Mesenchymal stem cell (in vitro differentiated cells and primary cell): ENCODE measurements at regions not wholly inside any gene's neighbourhood (a gene's known extent, or its start where the extent isn't known, plus 50 kb on each side); places are given as distances from the start of the nearest gene placed in this dataset.
"Not testable (repeated sequence)": the region's sequence is repeated elsewhere in the genome, so short reads cannot be mapped to it uniquely, and the experiment has no call there.

Source experiments
- DNase-seq: peaks from one replicate; pipeline ENCODE4 v3.0.0-alpha.2; 2013
- H2AFZ ChIP-seq: one replicate; pipeline ENCODE4 v1.6.1; 2013; ENCODE audit warnings: low read depth, mild to moderate bottlenecking, control low read depth, inconsistent platforms, low read length, moderate library complexity
- H2AK5ac ChIP-seq: 2 replicates; pipeline ENCODE4 v1.6.1; 2013; ENCODE audit warnings: low read length, moderate library complexity, mild to moderate bottlenecking, inconsistent platforms; ENCODE audit not compliant: severe bottlenecking
- H2BK120ac ChIP-seq: one replicate; pipeline ENCODE4 v1.6.1; 2013; ENCODE audit warnings: low read depth, mild to moderate bottlenecking, inconsistent platforms, low read length, moderate library complexity
- H2BK12ac ChIP-seq, 2 experiments: one replicate each; pipeline ENCODE4 v1.6.1; 2013; ENCODE audit warnings: inconsistent platforms in 2 of 2, low read length in 2 of 2, mild to moderate bottlenecking in 2 of 2, moderate library complexity in 2 of 2, control low read depth in 1 of 2
- H2BK15ac ChIP-seq: one replicate; pipeline ENCODE4 v1.6.1; 2013; ENCODE audit warnings: mild to moderate bottlenecking, low read depth, inconsistent platforms; ENCODE audit not compliant: poor library complexity, severe bottlenecking
- H2BK5ac ChIP-seq: 2 replicates; pipeline ENCODE4 v1.6.1; 2013; ENCODE audit warnings: low read depth, mild to moderate bottlenecking, low read length, control low read depth, inconsistent platforms; ENCODE audit not compliant: poor library complexity, severe bottlenecking
- H3K14ac ChIP-seq, 2 experiments: one replicate each; pipeline ENCODE4 v1.6.1; 2013; ENCODE audit warnings: inconsistent platforms in 2 of 2, low read length in 2 of 2, control low read depth in 1 of 2, mild to moderate bottlenecking in 1 of 2, moderate library complexity in 1 of 2
- H3K18ac ChIP-seq, 2 experiments: one replicate each; pipeline ENCODE4 v1.6.1; 2013; ENCODE audit warnings: inconsistent platforms in 2 of 2, low read length in 2 of 2, control low read depth in 1 of 2, low read depth in 1 of 2, mild to moderate bottlenecking in 1 of 2
- H3K23ac ChIP-seq, 2 experiments: one replicate each; pipeline ENCODE4 v1.6.1; 2013; ENCODE audit warnings: inconsistent platforms in 2 of 2, low read length in 2 of 2, mild to moderate bottlenecking in 2 of 2, moderate library complexity in 2 of 2, control low read depth in 1 of 2
- H3K27ac ChIP-seq: 2 replicates; pipeline ENCODE4 v1.5.1; 2013; ENCODE audit warnings: mild to moderate bottlenecking, moderate library complexity, low read length, control low read depth, inconsistent platforms; ENCODE audit not compliant: poor library complexity, severe bottlenecking
- H3K27me3 ChIP-seq, 2 experiments: 2 replicates each; pipeline versions ENCODE4 v1.6.1 to v1.7.0; 2013; ENCODE audit warnings: low read length in 2 of 2, mild to moderate bottlenecking in 2 of 2, moderate library complexity in 2 of 2, control low read depth in 1 of 2, inconsistent platforms in 1 of 2; ENCODE audit not compliant: control insufficient read depth in 1 of 2, insufficient read depth in 1 of 2
- H3K36me3 ChIP-seq, 2 experiments: 2 replicates each; pipeline versions ENCODE4 v1.6.1 to v1.7.0; 2013; ENCODE audit warnings: low read length in 2 of 2, control low read depth in 1 of 2, inconsistent platforms in 1 of 2, low read depth in 1 of 2, mild to moderate bottlenecking in 1 of 2; ENCODE audit not compliant: insufficient read depth in 2 of 2, control insufficient read depth in 1 of 2
- H3K4ac ChIP-seq, 2 experiments: one replicate each; pipeline ENCODE4 v1.6.1; 2013; ENCODE audit warnings: inconsistent platforms in 2 of 2, low read length in 2 of 2, mild to moderate bottlenecking in 2 of 2, moderate library complexity in 2 of 2, control low read depth in 1 of 2, low read depth in 1 of 2
- H3K4me1 ChIP-seq: 2 replicates; pipeline ENCODE4 v1.6.1; 2013; ENCODE audit warnings: low read depth, low read length, control low read depth; ENCODE audit not compliant: control insufficient read depth, insufficient read depth
- H3K4me2 ChIP-seq: 2 replicates; pipeline ENCODE4 v1.6.1; 2013; ENCODE audit warnings: low read length, mild to moderate bottlenecking, inconsistent platforms; ENCODE audit not compliant: poor library complexity, severe bottlenecking
- H3K4me3 ChIP-seq, 2 experiments: 2 replicates each; pipeline versions ENCODE4 v1.5.1 to v1.7.0; 2013; ENCODE audit warnings: low read length in 2 of 2, mild to moderate bottlenecking in 2 of 2, control low read depth in 1 of 2, low read depth in 1 of 2; ENCODE audit not compliant: insufficient read depth in 1 of 2
- H3K79me1 ChIP-seq: replicated peaks from 2 replicates; pipeline ENCODE4 v1.6.1; 2013; ENCODE audit warnings: mild to moderate bottlenecking, control low read depth, low read length, inconsistent platforms; ENCODE audit not compliant: poor library complexity, severe bottlenecking
- H3K9ac ChIP-seq: 2 replicates; pipeline ENCODE4 v1.7.0; 2013; ENCODE audit warnings: mild to moderate bottlenecking, low read length, moderate library complexity
- H3K9me3 ChIP-seq: 2 replicates; pipeline ENCODE4 v1.7.0; 2013; ENCODE audit warnings: mild to moderate bottlenecking, low read length; ENCODE audit not compliant: control insufficient read depth
- H4K8ac ChIP-seq: one replicate; pipeline ENCODE4 v1.6.1; 2013; ENCODE audit warnings: inconsistent platforms, mild to moderate bottlenecking, low read length, moderate library complexity
- H4K91ac ChIP-seq: one replicate; pipeline ENCODE4 v1.6.1; 2013; ENCODE audit warnings: mild to moderate bottlenecking, low read length, inconsistent platforms
- WGBS: methylation state at CpG from one replicate; pipeline ENCODE4 v1.1.7; 2013; ENCODE audit warnings: mixed read lengths; 5-methylcytosine and 5-hydroxymethylcytosine counted together

DNA sequence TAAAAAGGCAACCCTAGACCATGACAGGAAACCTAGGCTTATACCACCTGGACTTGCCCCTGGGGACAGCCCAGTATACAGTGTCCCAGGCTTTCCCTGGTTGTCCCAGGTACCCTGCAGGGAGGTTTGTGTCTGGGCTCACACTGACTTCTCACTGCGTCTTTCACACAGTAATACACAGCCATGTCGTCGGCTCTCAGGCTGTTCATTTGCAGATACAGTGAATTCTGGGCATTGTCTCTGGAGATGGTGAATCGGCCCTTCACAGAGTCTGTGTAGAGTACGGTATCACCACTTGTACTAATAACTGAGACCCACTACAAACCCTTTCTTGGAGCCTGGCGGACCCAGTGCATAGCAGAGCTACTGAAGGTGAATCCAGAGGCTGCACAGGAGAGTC, 1116.6 kb downstream of the TMEM121 start:
- not testable (repeated sequence) for H3K27ac ChIP-seq, H2BK5ac ChIP-seq, H2BK12ac ChIP-seq, DNase-seq, H3K14ac ChIP-seq, H3K79me1 ChIP-seq, H3K36me3 ChIP-seq, H3K27me3 ChIP-seq, H3K4me3 ChIP-seq, H3K4me1 ChIP-seq, H2BK15ac ChIP-seq, H4K8ac ChIP-seq, H3K9me3 ChIP-seq, H2AFZ ChIP-seq, H3K4ac ChIP-seq, H3K4me2 ChIP-seq, H2BK120ac ChIP-seq, H3K23ac ChIP-seq, H3K9ac ChIP-seq, H2AK5ac ChIP-seq, H3K18ac ChIP-seq, H4K91ac ChIP-seq
- WGBS: 69% methylated on average over 3 of the region's 6 CpGs

- not testable (repeated sequence) for H2AFZ ChIP-seq, H2BK15ac ChIP-seq, H3K27me3 ChIP-seq, H3K4me1 ChIP-seq, H3K18ac ChIP-seq, H2BK12ac ChIP-seq, H3K79me1 ChIP-seq, H2BK5ac ChIP-seq, H3K27ac ChIP-seq, DNase-seq, H4K8ac ChIP-seq, H3K36me3 ChIP-seq, H3K4me3 ChIP-seq, H3K9me3 ChIP-seq, H4K91ac ChIP-seq, H3K4me2 ChIP-seq, H2AK5ac ChIP-seq, H3K9ac ChIP-seq, H3K4ac ChIP-seq, H3K23ac ChIP-seq, H2BK120ac ChIP-seq, H3K14ac ChIP-seq
- 34% methylated on average over 2 of the region's 2 CpGs for WGBS
Observed at GRCh38 chr14:106648874-106649273, 1122.5 kb downstream of the TMEM121 start.

DNA sequence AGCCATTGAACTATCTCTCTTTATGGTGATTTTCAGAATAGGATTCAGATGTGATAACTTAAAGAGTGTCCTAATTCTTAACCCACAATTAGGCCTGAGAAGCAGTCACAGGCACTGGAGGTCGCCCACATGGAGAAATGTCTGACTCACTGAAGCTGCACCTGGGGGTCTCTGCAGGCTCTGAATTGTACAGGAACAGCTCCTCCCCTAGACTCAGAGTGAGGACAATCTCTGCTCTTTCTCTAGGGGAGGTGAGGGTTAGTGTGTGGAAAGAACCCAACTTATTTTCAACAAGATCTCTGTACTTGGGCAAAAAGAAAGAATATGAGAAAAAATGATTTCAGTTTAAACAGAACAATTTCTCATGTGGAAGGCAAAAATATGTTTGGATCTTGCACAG, 1124.6 kb downstream of the TMEM121 start:
- H2BK5ac ChIP-seq: no peak overlapping the region
- no peaks in the 10 kb centered on the region for H3K27me3 ChIP-seq
- no peak overlapping the region for H3K9ac ChIP-seq
- no peak overlapping the region for H2BK120ac ChIP-seq
- H2AK5ac ChIP-seq: no peak overlapping the region
- no peak overlapping the region for H4K91ac ChIP-seq
- H2BK12ac ChIP-seq: no peak overlapping the region
- H2AFZ ChIP-seq: no peak overlapping the region
- no peak for DNase-seq
- 0% methylated on average over 1 of the region's 1 CpG for whole genome bisulfite sequencing
- no peak overlapping the region for H3K18ac ChIP-seq
- H4K8ac ChIP-seq: no peak overlapping the region
- no peak overlapping the region for H3K4me2 ChIP-seq
- H3K4me1 ChIP-seq: no peaks in the 10 kb centered on the region
- H2BK15ac ChIP-seq: no peak overlapping the region
- no peak overlapping the region for H3K4me3 ChIP-seq
- no peak overlapping the region for H3K14ac ChIP-seq
- no peaks in the 10 kb centered on the region for H3K36me3 ChIP-seq
- H3K23ac ChIP-seq: no peak overlapping the region
- no peaks in the 10 kb centered on the region for H3K9me3 ChIP-seq
- no peak overlapping the region for H3K27ac ChIP-seq
- H3K4ac ChIP-seq: no peak overlapping the region
- no peaks in the 10 kb centered on the region for H3K79me1 ChIP-seq

DNA sequence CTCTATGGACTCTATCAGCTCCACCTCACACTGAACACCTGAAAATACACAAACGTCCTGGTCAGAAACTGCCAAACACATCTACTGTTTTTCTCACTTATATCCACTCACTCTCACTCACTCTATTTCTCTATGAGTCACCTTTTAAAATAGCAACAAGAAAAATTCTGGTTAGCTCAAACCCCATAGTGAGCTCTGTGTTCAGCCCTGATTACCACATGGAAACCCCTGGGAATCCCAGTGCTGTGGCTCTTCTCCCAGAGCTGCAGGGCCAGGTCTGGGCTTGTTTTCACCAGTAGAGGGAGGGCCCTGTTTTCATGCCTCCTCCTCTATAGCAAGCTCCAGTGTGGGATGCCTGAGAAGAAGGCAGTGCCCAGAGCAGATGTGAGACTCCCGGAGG, 1126.1 kb downstream of the TMEM121 start:
- H2BK120ac ChIP-seq: no peak overlapping the region
- no peak overlapping the region for H3K18ac ChIP-seq
- no peak overlapping the region for H2AFZ ChIP-seq
- H3K9ac ChIP-seq: no peak overlapping the region
- 6% methylated on average over 1 of the region's 2 CpGs for WGBS
- no peak overlapping the region for H3K4me3 ChIP-seq
- H4K91ac ChIP-seq: no peak overlapping the region
- no peak overlapping the region for H2BK5ac ChIP-seq
- no peaks in the 10 kb centered on the region for H3K9me3 ChIP-seq
- H4K8ac ChIP-seq: no peak overlapping the region
- H2AK5ac ChIP-seq: no peak overlapping the region
- no peak overlapping the region for H3K4ac ChIP-seq
- H3K4me1 ChIP-seq: no peaks in the 10 kb centered on the region
- H3K23ac ChIP-seq: no peak overlapping the region
- no peak overlapping the region for H3K14ac ChIP-seq
- no peaks in the 10 kb centered on the region for H3K79me1 ChIP-seq
- H3K36me3 ChIP-seq: no peaks in the 10 kb centered on the region
- no peak overlapping the region for H2BK12ac ChIP-seq
- no peaks in the 10 kb centered on the region for H3K27me3 ChIP-seq
- DNase-seq: no peak
- H3K27ac ChIP-seq: no peak overlapping the region
- no peak overlapping the region for H2BK15ac ChIP-seq
- H3K4me2 ChIP-seq: no peak overlapping the region
